ENCODE measurements at regions not wholly inside any gene's neighbourhood (a gene's known extent, or its start where the extent isn't known, plus 50 kb on each side); places are given as distances from the start of the nearest gene placed in this dataset.

DNA sequence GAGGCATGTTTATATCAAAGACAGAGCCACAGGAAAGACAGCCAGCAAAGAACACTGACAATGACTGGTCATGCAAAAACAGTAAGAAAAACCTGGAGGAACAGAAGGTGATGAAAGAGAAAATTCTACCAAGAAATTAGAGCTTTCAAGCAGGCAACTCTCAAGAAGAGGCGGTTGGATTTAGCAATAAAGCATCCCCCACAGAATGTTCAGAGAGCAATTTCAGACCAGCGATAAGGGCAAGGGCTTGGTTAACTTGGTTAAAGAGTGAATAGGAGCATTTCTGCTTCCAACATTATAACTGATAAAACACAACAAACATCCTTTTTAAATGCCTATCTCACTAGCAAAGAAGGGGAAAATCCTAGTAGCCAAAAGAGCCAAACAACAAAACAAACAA, 68.0 kb upstream of the NCKAP5 start:
- TF ChIP-seq EZH2phosphoT487 (IDR thresholded peaks at IDR 0.05; ENCODE audit: low read depth), result no peak
- TF ChIP-seq, protein P1, sequence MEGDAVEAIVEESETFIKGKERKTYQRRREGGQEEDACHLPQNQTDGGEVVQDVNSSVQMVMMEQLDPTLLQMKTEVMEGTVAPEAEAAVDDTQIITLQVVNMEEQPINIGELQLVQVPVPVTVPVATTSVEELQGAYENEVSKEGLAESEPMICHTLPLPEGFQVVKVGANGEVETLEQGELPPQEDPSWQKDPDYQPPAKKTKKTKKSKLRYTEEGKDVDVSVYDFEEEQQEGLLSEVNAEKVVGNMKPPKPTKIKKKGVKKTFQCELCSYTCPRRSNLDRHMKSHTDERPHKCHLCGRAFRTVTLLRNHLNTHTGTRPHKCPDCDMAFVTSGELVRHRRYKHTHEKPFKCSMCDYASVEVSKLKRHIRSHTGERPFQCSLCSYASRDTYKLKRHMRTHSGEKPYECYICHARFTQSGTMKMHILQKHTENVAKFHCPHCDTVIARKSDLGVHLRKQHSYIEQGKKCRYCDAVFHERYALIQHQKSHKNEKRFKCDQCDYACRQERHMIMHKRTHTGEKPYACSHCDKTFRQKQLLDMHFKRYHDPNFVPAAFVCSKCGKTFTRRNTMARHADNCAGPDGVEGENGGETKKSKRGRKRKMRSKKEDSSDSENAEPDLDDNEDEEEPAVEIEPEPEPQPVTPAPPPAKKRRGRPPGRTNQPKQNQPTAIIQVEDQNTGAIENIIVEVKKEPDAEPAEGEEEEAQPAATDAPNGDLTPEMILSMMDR (IDR thresholded peaks at IDR 0.05; ENCODE audit: low read depth, low read length), result no peak

Data from OCI-LY3 (cell line).